GM21786 (cell line): ENCODE measurements at regions not wholly inside any gene's neighbourhood (a gene's known extent, or its start where the extent isn't known, plus 50 kb on each side); places are given as distances from the start of the nearest gene placed in this dataset.

Experiments used
- ATAC-seq: cut with Tn5 transposase; IDR thresholded peaks from one replicate; pipeline ENCODE4 v1.9.1; 2021; ENCODE audit not compliant: unreplicated experiment

DNA sequence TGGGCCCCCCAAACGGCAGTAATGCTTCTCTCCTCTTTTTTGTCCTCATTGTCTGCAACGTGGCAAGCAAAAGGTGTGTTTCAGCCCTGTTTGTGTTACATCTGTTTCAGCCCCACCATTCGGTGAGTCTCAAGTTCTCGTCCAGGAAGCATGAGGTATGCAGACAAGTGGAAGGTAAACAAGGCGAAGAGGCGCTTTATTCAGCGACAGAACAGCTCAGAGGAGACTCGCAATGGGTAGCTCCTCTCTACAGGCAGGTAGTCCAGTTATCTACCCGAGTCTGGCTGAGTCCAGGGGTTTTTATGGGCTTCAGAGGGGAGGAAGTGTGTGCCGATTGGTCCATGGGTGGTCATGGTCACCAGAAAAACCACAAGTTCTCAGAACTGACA, 733.4 kb upstream of the CDH7 start:
- ATAC-seq = no peak

- ATAC-seq = no peak
Observed at GRCh38 chr18:65016631-65017371, 734.0 kb upstream of the CDH7 start.

DNA sequence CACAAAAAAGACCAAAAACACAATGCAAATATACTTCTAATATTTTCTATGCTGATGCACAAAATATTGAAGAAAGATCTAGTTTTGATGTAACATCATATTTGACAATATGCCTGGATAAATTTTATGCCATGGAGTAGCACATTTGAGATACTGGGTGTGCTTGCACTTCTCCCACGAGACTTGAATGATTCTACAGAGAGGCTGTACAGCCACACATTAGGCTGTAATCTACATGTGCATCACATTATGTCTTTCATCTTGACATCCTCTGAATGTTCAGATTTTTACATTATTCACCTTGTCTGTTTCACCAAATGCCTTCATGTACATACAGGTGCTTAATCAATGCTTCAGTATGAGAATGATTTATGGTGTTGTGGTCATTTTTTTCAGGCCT, 756.4 kb upstream of the CDH7 start:
- ATAC-seq = no peak

DNA sequence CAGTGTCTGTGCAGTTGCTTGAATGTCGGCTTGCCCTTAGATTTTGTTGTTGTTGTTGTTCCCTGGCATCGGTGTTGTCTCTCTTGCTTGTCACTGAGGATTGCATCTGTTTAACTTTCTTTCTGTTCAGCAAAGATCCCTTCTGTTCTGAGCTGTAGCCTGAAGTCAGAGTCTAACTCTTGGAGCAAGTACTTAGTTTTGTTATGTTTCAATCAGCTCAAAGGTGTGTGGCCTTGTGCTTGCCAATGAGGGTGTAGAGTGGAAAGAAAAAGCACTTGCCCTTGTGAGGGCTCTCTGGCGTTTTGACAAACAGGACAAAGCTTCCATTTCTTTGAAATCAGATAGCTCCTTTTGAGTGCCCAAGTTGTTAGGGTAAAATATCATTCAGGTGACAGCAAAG, 757.1 kb upstream of the CDH7 start:
- no peak for ATAC-seq

- ATAC-seq = no peak
Observed at GRCh38 chr18:64992654-64993053, 758.2 kb upstream of the CDH7 start.

DNA sequence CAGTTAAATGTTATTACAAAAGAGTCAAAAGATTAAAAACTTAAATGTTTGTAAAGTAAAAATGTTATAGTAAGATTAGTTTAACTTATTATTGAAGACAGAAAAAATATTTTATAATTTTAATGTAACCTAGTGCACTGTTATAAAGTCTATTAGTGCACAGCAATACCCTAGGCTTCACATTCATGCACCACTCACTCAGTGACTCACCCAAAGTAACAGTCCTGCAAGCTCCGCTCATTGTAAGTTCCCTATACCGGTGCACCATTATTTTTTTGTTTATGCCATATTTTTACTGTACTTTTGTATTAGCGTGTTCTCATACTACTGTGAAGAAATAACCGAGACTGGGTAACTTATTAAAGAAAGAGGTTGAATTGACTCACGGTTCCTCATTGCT, 759.7 kb upstream of the CDH7 start:
- ATAC-seq = no peak

GRCh38 chr18:64986906-64987495, 763.8 kb upstream of the CDH7 start:
- no peak for ATAC-seq

DNA sequence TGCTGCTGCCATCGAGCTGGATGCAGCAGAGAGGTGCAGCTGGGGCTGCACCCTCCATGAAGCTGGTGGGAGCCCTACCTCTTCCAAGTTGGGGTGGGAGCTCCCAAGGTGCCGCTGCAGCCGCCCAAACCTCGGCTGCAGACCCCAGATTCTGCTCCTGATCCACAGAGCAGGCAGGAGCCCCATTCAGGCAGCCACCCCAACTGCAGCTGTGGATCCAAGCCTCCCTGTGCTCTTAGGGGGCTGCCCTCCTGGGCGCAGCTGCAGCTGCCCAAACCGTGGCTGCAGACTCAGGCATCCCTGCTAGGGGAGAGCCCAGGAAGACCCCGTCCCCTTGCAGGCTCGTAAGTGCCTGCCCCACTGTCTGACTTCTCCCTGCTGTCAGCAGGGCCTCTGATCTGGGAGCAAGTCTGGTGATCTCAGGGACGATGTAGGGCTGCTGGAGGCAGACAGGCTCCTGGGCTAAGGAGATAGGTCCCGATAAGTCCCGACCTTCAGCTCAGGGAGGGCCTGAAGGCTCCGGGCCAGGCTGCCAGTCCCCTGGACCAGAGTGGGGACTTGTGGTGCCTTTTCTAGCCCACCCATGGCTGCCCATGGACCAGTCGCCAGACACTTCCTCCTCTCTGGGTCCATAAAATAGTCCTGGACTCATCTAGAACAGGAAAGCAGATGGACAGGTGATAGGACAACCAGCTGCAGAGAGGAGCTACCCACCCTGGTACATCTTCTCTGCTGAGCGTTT, 767.1 kb upstream of the CDH7 start:
- no peak for ATAC-seq

DNA sequence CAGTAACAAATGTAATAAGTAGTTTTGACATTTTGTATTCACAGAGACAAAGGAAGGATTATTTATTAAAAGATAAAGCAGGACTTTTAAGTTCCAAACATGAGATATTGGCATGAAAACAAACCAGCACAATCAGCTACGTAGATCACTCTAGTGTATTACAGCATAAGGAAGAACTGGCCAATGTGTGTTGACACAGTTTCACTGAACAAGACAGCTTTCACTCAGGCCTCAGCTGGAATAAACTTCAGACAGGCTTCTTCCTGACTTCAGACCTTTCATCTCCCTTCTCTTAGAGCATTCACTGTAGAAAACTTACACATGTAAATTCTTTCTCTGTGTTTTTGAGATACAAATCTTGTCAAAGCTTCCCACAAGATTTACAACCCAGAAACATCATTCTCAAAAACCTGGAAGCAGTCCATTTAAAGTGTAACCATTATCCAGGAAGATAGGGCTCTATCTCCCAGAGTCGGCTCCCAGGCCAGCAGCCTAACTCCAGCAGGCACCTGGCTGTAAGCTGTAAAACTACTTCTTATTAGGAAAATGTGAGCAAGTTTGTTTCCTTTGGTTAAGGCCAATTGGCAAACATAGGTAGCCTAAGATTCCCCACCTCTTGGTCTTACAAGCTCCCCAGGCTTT, 768.3 kb upstream of the CDH7 start:
- ATAC-seq = no peak

DNA sequence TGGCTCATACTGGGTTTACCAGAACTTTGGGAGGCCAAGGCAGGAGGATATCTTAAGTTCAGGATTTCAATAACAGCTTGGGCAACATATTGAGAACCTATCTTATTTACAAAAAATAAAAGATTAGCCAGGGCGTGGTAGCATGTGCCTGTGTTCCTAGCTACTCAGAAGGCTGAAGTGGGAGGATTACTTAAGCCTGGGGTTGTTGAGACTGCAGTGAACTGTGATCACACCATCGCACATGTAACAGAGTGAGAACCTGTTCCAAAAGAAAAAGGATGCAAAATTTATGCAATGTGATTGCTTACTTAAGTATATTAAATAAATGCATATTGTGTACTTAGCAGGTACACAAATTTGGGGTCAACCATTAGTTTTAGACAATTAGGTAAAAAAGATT, 768.9 kb upstream of the CDH7 start:
- no peak for ATAC-seq

DNA sequence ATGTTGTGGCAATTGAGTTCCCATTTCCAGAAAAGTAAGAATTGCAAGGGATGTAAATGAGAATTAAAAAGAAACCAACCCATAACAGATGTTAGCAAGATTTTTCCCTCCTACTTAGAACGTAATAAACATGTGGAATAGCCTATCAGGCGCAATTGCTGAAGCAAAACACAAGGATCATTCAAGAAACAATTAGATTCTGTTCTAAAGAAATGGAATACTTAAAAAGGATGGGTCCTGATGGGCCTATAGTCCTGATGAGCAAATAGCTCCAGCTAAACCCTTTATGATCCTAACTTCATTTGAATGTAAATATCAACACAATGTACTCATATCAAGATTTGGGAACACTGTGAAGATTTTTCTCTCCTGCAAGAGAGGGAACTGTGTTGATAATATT, 771.0 kb upstream of the CDH7 start:
- ATAC-seq = no peak

GRCh38 chr18:64974391-64975125, 776.3 kb upstream of the CDH7 start:
- no peak for ATAC-seq

GRCh38 chr18:64972545-64972944, 778.3 kb upstream of the CDH7 start:
- no peak for ATAC-seq

- no peak for ATAC-seq
Observed at GRCh38 chr18:64966667-64967066, 784.1 kb upstream of the CDH7 start.

DNA sequence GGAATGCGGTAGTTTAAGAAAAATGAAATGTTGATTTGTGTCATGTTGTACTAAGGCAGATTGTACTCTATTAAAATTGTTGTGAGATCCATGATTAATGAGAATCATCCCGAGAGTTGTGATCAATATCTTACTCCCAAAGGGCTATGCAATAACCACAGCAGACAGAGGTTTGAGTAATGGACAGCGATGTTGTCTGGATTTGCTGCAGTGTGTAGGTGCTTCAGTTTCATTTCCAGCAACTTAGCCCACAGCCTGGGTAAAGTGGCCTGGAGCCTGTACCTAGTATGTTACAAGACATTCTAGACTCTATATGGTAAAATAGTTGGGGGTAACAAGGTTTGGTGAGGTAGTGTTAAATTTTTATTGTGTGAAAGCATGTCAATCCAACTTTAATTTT, 794.3 kb upstream of the CDH7 start:
- ATAC-seq = no peak

DNA sequence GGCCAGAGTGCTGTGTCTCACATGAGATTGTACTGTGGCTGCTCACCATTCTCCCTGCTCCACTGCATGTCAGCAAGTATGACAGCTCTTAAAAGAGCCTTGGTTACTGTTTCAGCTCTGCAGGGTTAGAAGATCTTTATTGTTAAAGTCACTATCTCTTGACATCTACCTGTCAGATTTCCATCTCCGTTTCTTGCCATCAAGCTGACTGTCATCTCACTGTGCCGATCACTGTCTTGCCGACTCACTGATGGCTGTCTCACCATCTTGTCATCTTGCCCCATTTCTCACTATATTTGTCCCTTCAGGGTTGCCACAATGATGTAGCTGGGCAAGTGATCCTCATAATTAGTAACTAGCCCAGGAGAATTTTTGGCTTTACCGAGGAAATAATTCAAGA, 800.9 kb upstream of the CDH7 start:
- ATAC-seq = no peak

DNA sequence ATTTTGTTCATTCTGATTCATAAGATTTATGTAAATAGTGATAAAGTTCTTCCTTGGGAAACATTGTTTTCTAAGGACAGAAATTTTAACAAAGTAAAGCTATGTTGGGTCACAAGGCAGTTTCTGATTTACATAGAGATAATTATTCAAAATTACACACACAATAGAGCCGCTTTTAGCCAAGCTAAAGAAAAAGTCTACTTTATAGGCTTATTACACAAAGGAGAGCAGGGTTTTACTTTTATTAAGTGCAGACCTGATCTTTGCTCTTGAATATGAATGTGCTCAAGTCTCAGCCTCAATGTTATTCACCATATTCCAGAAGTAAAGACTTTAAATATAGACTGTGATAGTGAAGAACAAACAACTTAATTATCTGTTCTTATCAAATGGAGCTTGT, 787.8 kb upstream of the LINC00305 start:
- ATAC-seq = no peak

DNA sequence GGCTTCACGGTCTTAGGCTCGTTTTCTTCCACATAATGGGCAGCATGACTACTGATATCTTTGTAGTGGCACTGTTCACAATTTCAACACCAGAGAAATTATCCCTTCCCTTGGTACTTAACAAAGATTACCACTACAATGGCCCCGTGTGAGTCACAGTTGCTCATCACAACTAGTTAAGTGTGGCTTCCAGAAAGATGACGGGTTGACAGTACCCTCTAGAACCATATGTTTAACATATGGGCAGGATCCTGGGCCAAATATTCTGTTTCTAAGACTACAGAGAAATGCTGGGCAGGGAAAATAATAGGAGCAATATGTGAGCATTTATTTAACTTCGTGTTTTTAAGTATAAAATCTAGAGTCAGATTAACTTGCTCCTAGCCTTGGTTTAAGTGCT, 780.1 kb upstream of the LINC00305 start:
- ATAC-seq = no peak

GRCh38 chr18:64919971-64920570, 771.2 kb upstream of the LINC00305 start:
- no peak for ATAC-seq

DNA sequence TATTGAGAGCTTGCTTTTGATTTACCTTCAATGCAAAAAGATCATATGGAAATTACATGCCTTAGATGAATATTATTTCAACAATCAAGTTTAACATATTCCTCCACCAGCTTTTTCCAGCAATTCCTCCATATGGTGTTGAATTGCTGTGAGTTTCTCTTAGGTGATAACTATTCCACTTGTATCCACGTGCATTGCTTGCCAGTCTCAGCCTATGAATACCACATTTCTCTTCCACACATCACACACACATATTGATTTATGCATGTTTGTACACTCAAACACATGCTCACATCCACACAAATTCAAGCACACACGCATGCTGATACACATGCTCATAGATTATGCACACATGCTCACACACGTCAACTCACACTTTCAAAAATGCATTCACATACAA, 770.0 kb upstream of the LINC00305 start:
- no peak for ATAC-seq

- ATAC-seq = no peak
Observed at GRCh38 chr18:64893349-64893748, 744.5 kb upstream of the LINC00305 start.
